ENCODE measurements at regions not wholly inside any gene's neighbourhood (a gene's known extent, or its start where the extent isn't known, plus 50 kb on each side); places are given as distances from the start of the nearest gene placed in this dataset.

- no peaks in the 10 kb centered on the region for H4K20me1 ChIP-seq (ENCODE audit: control insufficient read depth, insufficient read depth, insufficient read length)
- H4K91ac ChIP-seq (ENCODE audit: insufficient read length, low read depth, low read length) = no peak overlapping the region
- no peak overlapping the region for H3K23ac ChIP-seq (ENCODE audit: insufficient read length, low read depth, low read length)
- H3K23me2 ChIP-seq (ENCODE audit: insufficient read length, low read depth, low read length, poor library complexity, severe bottlenecking) = no peaks in the 10 kb centered on the region
- H3T11ph ChIP-seq (ENCODE audit: low read length) = no peak overlapping the region
- no peak overlapping the region for H2BK12ac ChIP-seq (ENCODE audit: insufficient read length, low read depth, low read length)
- Mint-ChIP-seq H3K9me3 (peaks cover 11 to 17% of the 10 kb centered on the region in 2 experiments; a peak in 4 of 5 replicates), H3K27me3 (ENCODE audit: low read depth) (no peaks in the 10 kb centered on the region), H3K36me3 (ENCODE audit: insufficient read depth in 1 of 3, low read depth in 3 of 3) (peaks cover 0 to 5% (median 4%) of the 10 kb centered on the region in 3 experiments; a peak in 3 of 7 replicates), H3K4me3 (no peak overlapping the region), H3K4me1 (peaks cover 11 to 12% of the 10 kb centered on the region in 2 experiments), H3K27ac (peak overlapping the region in 2 of 3 experiments; percentile 4 to 18; a peak in 1 of 7 replicates)
- no peak overlapping the region for H3K4me2 ChIP-seq (ENCODE audit: insufficient read depth, insufficient read length, low read length)
- H2AK5ac ChIP-seq (ENCODE audit: insufficient read length, low read length) = no peak overlapping the region
- no peak overlapping the region for H3K56ac ChIP-seq (ENCODE audit: insufficient read length, low read depth, low read length)
- no peaks in the 10 kb centered on the region for H3K27me3 ChIP-seq (ENCODE audit: insufficient read depth, low read length)
- no peak overlapping the region for H3K4ac ChIP-seq (ENCODE audit: low read depth, low read length)
- no peaks in the 10 kb centered on the region for H3K9me3 ChIP-seq (ENCODE audit: control insufficient read depth, low read depth, low read length)
- no peak overlapping the region for H2AFZ ChIP-seq (ENCODE audit: low read length)
- DNase-seq = no peak
- H3K27ac ChIP-seq (ENCODE audit: insufficient read length, low read depth, low read length) = no peak overlapping the region
- H3K14ac ChIP-seq (ENCODE audit: insufficient read depth, low read length) = no peak overlapping the region
- no peak overlapping the region for H3K18ac ChIP-seq (ENCODE audit: insufficient read length, low read depth, low read length)
- no peaks in the 10 kb centered on the region for H3K4me1 ChIP-seq (ENCODE audit: insufficient read depth, low read length)
- TF ChIP-seq CTCF (conservative IDR thresholded peaks at IDR 0.05) = no peak
- H2BK5ac ChIP-seq (ENCODE audit: insufficient read length, low read length) = no peak overlapping the region
- H2BK120ac ChIP-seq (ENCODE audit: low read depth, low read length, poor library complexity, severe bottlenecking) = no peak overlapping the region
- no peaks in the 10 kb centered on the region for H3K79me1 ChIP-seq (ENCODE audit: insufficient read depth, low read depth, low read length, poor library complexity, severe bottlenecking)
- H4K5ac ChIP-seq (ENCODE audit: insufficient read length, low read depth, low read length) = no peak overlapping the region
- H2BK20ac ChIP-seq (ENCODE audit: low read depth, low read length, poor library complexity, severe bottlenecking) = no peak overlapping the region
- H4K8ac ChIP-seq (replicated peaks; ENCODE audit: insufficient read length, low read depth, low read length) = no peak overlapping the region
- H3K79me2 ChIP-seq (ENCODE audit: insufficient read depth, low read length) = no peaks in the 10 kb centered on the region
- H3K9ac ChIP-seq (ENCODE audit: extremely low read depth, insufficient read length, low read length) = no peak overlapping the region
- no peak overlapping the region for H2BK15ac ChIP-seq (ENCODE audit: low read depth, low read length)
These were observed 224.4 kb downstream of the ICOS start for GRCh38 chr2:204160989-204161388.

All from H9 (cell line).